ENCODE measurements at regions not wholly inside any gene's neighbourhood (a gene's known extent, or its start where the extent isn't known, plus 50 kb on each side); places are given as distances from the start of the nearest gene placed in this dataset.
"Not testable (repeated sequence)": the region's sequence is repeated elsewhere in the genome, so short reads cannot be mapped to it uniquely, and the experiment has no call there.

DNA sequence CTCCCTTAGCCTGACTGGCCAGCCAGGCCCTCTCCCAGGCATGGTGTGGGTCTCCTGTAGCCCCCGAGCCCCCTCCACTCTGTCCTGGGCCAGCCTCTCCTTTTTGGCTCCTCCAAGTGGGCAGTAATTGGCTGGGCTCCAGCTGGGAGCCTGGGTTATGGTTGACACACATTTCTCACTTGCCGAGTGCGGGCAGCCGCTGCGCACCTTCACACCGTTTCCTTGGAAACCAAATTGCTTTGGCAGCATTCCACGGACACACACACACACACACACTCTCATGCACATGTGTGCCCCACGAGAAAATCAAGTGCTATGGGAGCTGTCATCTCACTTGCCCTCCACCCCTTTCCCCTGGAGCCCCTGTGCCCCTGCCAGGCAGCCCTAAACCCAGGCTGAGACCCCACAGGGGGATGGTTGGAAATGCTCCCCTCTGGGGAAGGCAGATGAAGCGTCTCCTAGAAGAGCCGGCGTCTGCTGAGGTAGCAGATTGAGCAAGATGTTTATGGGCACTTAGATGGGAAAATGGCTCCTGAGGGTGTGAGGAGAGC lies 402.7 kb upstream of the TNRC6C start:
- peaks cover 10% of the 10 kb centered on the region for H3K4me1 ChIP-seq (ENCODE audit: insufficient read depth, low read length)
- no peaks in the 10 kb centered on the region for H3K9me3 ChIP-seq (ENCODE audit: low read length)
- no peaks in the 10 kb centered on the region for H3K36me3 ChIP-seq (ENCODE audit: insufficient read depth, low read length)
- H3K27me3 ChIP-seq (ENCODE audit: control insufficient read depth in 1 of 2, insufficient read depth in 2 of 2, low read length in 2 of 2), result no peaks in the 10 kb centered on the region
- H3K27ac ChIP-seq (ENCODE audit: low read depth, low read length), result no peak overlapping the region
- H3K9ac ChIP-seq (ENCODE audit: low read length), result no peak overlapping the region
- H3K4me3 ChIP-seq (ENCODE audit: low read depth in 1 of 2, low read length in 2 of 2), result no peak overlapping the region

DNA sequence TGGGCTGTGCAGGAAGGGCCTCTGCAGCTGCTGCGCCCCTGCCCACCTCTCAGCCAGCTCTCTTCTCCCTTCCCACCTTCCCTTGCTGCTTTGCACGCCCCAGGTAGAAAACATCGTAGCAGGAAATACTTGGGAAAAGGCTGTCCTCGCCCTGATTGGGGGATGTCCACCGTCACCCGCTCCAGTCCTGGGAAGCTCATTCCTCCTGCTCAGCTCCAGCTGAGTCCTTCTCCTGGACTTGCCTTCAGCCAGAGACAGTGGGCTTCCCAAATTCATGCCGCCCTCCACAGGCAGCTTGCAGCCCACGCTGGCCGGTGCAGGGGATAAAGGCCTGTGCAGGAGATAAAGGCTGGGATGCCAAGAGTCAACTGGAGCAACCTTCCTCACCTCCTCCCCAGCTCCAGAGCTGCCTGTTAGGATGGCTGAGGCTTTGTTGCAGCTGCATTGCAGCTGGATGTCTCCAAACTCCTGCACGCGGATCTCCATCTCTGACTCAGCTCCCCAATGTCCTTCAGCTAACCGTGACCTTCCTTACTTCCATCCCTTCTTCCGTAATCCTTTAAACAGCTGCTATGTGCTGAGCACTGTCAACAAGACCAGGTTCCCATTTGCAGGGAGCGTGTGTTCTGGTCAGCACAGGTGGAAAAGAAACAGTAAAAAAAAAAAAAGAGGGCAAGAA lies 402.0 kb upstream of the TNRC6C start:
- no peaks in the 10 kb centered on the region for H3K36me3 ChIP-seq (ENCODE audit: insufficient read depth, low read length)
- peaks cover 10% of the 10 kb centered on the region for H3K4me1 ChIP-seq (ENCODE audit: insufficient read depth, low read length)
- no peaks in the 10 kb centered on the region for H3K27me3 ChIP-seq (ENCODE audit: control insufficient read depth in 1 of 2, insufficient read depth in 2 of 2, low read length in 2 of 2)
- H3K9me3 ChIP-seq (ENCODE audit: low read length), result no peaks in the 10 kb centered on the region
- no peak overlapping the region for H3K4me3 ChIP-seq (ENCODE audit: low read depth in 1 of 2, low read length in 2 of 2)
- H3K9ac ChIP-seq (ENCODE audit: low read length), result no peak overlapping the region
- H3K27ac ChIP-seq (ENCODE audit: low read depth, low read length), result no peak overlapping the region

DNA sequence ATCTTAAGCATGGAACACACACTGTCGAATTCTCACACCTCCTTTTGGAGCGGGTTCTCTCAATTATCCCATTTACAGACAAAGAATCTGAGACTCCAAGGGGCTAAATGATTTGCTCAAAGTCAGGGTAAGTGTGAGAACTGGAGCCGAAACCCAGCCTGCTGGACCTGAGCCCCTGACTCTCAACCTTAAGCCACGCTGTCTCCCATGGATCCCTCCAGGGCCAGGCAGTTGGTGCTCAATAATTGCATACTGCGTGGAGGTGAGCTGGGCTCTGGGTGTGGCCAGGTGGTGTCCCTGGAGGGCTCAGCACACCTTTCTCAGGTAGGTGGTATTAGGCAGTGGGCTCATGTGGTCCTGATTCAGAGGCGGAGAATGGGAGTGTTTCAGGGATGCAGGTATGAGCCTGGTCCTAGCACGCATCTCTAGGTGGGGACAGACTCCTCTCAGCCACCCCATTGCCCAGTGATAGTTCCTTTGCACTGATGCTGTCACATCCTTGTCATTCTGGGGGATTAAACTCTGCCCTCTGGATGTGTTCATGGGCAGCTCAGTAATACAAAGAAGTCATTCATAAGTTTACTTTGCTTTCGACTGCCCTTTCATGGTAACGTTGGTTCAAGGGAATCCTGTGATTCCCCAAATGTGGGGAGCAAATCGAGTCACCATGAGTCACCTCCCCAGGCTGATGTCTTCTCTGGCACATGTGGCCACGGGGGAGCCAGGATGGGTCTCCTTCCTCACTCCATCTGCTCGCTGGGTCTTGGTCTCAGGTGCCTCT lies 399.5 kb upstream of the TNRC6C start:
- H3K36me3 ChIP-seq (ENCODE audit: insufficient read depth, low read length), result no peaks in the 10 kb centered on the region
- H3K9ac ChIP-seq (ENCODE audit: low read length), result no peak overlapping the region
- H3K4me3 ChIP-seq (ENCODE audit: low read depth in 1 of 2, low read length in 2 of 2), result no peak overlapping the region
- no peaks in the 10 kb centered on the region for H3K27me3 ChIP-seq (ENCODE audit: control insufficient read depth in 1 of 2, insufficient read depth in 2 of 2, low read length in 2 of 2)
- H3K27ac ChIP-seq (ENCODE audit: low read depth, low read length), result no peak overlapping the region
- H3K9me3 ChIP-seq (ENCODE audit: low read length), result no peaks in the 10 kb centered on the region
- H3K4me1 ChIP-seq (ENCODE audit: insufficient read depth, low read length), result peaks cover 10% of the 10 kb centered on the region

DNA sequence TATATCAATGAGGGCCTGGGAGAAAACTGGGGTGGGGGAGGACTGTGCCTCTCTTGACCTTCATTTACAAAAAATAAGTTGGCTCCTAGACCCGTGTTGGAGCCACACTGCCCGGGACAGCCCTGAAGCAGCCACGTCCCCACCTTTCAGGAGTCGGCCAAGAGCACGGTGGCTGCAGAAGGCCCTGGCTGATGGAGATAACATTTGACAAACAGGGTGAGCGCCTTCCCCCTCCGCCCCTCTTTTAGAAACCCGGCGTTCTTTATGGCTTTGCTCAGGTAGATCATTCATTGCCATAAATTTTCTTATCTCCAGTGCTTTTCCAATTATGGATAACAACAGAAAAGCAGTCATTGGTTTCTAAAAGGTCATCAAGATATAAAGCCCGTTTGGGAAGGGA lies 398.1 kb upstream of the TNRC6C start:
- H3K36me3 ChIP-seq (ENCODE audit: insufficient read depth, low read length), result no peaks in the 10 kb centered on the region
- no peak overlapping the region for H3K27ac ChIP-seq (ENCODE audit: low read depth, low read length)
- no peaks in the 10 kb centered on the region for H3K27me3 ChIP-seq (ENCODE audit: control insufficient read depth in 1 of 2, insufficient read depth in 2 of 2, low read length in 2 of 2)
- H3K4me1 ChIP-seq (ENCODE audit: insufficient read depth, low read length), result peaks cover 5% of the 10 kb centered on the region
- H3K9ac ChIP-seq (ENCODE audit: low read length), result no peak overlapping the region
- H3K9me3 ChIP-seq (ENCODE audit: low read length), result no peaks in the 10 kb centered on the region
- H3K4me3 ChIP-seq (ENCODE audit: low read depth in 1 of 2, low read length in 2 of 2), result no peak overlapping the region

DNA sequence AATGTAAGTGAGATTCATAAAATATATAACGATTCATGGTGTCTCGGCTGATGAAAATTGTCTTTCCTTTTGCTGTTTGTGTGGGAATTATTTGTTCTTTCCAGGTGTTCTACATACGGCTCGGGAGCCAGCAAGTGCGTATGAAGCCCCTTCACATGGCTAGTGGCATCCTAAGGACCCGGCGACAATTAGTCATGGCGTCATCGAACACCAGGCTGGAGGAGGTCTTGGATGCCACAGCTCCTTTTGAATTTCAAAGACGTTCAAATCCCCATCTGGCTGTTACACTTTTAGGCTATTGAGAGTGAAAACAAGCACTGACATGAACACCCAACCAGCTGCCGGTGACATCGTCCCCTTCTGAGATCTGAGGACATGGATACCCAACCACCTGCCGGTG lies 397.7 kb upstream of the TNRC6C start:
- Histone ChIP-seq H3K9ac (ENCODE audit: low read length) (no peak overlapping the region), H3K27ac (ENCODE audit: low read depth, low read length) (no peak overlapping the region), H3K4me3 (ENCODE audit: low read depth in 1 of 2, low read length in 2 of 2) (no peak overlapping the region), H3K27me3 (ENCODE audit: control insufficient read depth in 1 of 2, insufficient read depth in 2 of 2, low read length in 2 of 2) (no peaks in the 10 kb centered on the region), H3K4me1 (ENCODE audit: insufficient read depth, low read length) (peaks cover 3% of the 10 kb centered on the region), H3K9me3 (ENCODE audit: low read length) (no peaks in the 10 kb centered on the region), H3K36me3 (ENCODE audit: insufficient read depth, low read length) (no peaks in the 10 kb centered on the region)

DNA sequence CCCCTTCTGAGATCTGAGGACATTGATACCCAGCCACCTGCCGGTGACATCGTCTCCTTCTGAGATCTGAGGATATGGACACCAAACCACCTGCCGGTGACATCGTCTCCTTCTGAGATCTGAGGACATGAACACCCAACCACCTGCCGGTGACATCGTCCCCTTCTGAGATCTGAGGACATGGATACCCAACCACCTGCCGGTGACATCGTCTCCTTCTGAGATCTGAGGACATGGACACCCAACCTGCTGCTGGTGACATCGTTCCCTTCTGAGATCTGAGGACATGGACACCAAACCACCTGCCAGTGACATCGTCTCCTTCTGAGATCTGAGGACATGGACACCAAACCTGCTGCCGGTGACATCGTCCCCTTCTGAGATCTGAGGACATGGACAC lies 396.1 kb upstream of the TNRC6C start:
- H3K9me3 ChIP-seq (ENCODE audit: low read length); H3K4me3 ChIP-seq (ENCODE audit: low read depth in 1 of 2, low read length in 2 of 2); H3K27ac ChIP-seq (ENCODE audit: low read depth, low read length); H3K4me1 ChIP-seq (ENCODE audit: insufficient read depth, low read length); H3K9ac ChIP-seq (ENCODE audit: low read length); H3K27me3 ChIP-seq (ENCODE audit: control insufficient read depth in 1 of 2, insufficient read depth in 2 of 2, low read length in 2 of 2); H3K36me3 ChIP-seq (ENCODE audit: insufficient read depth, low read length): not testable (repeated sequence)

DNA sequence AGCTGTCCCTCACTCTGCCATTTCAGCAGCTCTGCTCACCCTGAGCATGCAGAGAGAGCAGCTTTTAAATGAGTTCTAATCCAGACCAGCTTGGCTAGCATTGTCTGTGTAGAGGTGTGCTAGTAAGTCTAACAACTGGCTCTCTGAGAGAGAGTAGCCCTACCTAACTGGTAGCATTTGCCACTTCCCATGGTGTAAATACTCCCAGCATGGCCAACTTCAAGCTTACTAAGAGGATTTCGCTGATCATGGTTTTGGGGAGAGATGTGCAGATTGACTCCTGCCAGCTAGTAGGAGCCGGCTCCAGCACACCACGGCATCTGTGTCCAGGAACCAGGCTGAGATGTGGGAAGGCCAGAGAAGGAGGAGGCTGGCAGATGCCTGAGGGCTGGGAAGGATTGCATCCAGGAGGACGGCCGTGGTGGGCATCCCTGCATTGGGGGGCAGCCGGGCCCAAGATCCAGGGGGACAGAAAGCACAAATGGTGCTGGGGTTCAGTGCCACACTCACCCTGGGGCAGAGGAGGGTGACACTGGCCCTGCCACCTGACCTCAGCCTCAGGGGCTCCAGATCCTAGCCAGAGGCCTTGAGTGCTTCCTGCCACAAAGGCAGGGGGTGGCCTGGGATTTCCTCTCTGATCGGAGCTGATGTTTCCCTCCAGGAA lies 394.9 kb upstream of the TNRC6C start:
- Histone ChIP-seq H3K9me3 (ENCODE audit: low read length) (no peaks in the 10 kb centered on the region), H3K4me1 (ENCODE audit: insufficient read depth, low read length) (no peaks in the 10 kb centered on the region), H3K27ac (ENCODE audit: low read depth, low read length) (no peak overlapping the region), H3K4me3 (ENCODE audit: low read depth in 1 of 2, low read length in 2 of 2) (no peak overlapping the region), H3K27me3 (ENCODE audit: control insufficient read depth in 1 of 2, insufficient read depth in 2 of 2, low read length in 2 of 2) (no peaks in the 10 kb centered on the region), H3K9ac (ENCODE audit: low read length) (no peak overlapping the region), H3K36me3 (ENCODE audit: insufficient read depth, low read length) (no peaks in the 10 kb centered on the region)

DNA sequence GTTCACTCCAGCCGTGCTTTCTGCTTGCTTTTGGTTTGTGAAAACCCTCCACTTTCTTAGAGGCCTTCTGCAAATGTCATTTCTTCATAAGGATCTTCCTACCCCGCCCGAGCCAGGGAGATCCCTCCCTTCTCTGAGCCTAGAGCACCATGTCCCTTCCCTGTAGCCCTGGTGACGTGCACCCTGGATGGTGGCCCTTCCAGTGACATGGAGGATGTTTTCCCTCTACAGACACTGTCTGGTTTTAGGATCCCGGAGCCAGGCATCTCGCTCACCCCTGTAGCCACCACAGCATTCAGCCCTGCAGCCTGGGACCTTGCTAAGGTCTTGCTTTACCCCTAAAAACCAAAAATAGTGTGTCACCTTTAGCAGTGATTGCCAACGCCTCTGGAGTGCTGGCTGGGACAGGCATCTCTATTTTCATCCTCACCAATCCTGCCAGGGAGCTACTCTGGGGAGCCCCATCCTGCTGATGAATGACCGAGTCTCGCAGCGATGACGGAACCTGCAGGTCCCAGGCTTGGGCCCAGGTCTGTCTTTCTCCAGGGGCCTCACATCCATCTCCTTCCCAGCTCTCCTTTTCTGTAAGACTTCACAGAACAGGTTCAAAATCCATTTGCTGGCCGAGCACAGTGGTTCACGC lies 394.1 kb upstream of the TNRC6C start:
- H3K4me3 ChIP-seq (ENCODE audit: low read depth in 1 of 2, low read length in 2 of 2), result no peak overlapping the region
- H3K36me3 ChIP-seq (ENCODE audit: insufficient read depth, low read length), result no peaks in the 10 kb centered on the region
- H3K9me3 ChIP-seq (ENCODE audit: low read length), result no peaks in the 10 kb centered on the region
- H3K27me3 ChIP-seq (ENCODE audit: control insufficient read depth in 1 of 2, insufficient read depth in 2 of 2, low read length in 2 of 2), result no peaks in the 10 kb centered on the region
- no peak overlapping the region for H3K27ac ChIP-seq (ENCODE audit: low read depth, low read length)
- no peaks in the 10 kb centered on the region for H3K4me1 ChIP-seq (ENCODE audit: insufficient read depth, low read length)
- H3K9ac ChIP-seq (ENCODE audit: low read length), result no peak overlapping the region

DNA sequence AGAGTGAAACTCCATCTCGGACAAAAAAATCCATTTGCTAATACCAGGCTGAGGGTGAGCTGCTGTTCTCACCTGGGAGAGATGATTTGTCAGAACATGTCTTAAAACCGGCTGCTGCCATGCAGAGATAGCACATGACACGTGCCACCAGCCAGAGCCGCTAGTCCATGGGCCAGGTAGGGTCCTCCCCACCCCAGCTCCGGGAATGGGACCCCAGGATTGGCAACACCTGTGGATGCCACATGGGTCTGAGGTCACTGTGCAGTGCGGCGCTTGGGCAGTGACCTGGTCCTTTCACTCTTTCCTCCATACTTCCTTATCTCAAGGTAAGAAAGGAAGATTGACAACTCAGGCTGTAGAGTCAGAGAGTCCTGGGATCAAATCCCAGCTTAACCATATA lies 393.3 kb upstream of the TNRC6C start:
- Histone ChIP-seq H3K4me1 (ENCODE audit: insufficient read depth, low read length) (no peaks in the 10 kb centered on the region), H3K4me3 (ENCODE audit: low read depth in 1 of 2, low read length in 2 of 2) (no peak overlapping the region), H3K27me3 (ENCODE audit: control insufficient read depth in 1 of 2, insufficient read depth in 2 of 2, low read length in 2 of 2) (no peaks in the 10 kb centered on the region), H3K36me3 (ENCODE audit: insufficient read depth, low read length) (no peaks in the 10 kb centered on the region), H3K9me3 (ENCODE audit: low read length) (no peaks in the 10 kb centered on the region), H3K27ac (ENCODE audit: low read depth, low read length) (no peak overlapping the region), H3K9ac (ENCODE audit: low read length) (no peak overlapping the region)

DNA sequence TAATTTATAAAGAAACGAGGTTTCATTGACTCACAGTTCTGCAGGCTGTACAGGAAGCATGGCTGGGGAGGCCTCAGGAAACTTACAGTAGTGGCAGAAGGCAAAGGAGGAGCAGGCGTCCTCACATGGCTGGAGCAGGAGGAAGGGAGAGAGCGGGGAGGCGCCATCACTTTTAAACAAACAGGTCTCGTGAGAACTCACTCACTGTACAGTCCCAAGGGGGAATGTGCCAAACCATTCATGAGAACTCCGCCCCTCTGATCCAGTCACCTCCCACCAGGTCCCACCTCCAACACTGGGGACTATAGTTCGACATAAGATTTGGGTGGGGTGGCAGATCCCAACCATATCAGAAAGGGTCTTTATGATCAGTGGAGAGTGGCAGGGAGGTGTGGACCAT lies 392.4 kb upstream of the TNRC6C start:
- H3K27ac ChIP-seq (ENCODE audit: low read depth, low read length), result no peak overlapping the region
- no peak overlapping the region for H3K4me3 ChIP-seq (ENCODE audit: low read depth in 1 of 2, low read length in 2 of 2)

DNA sequence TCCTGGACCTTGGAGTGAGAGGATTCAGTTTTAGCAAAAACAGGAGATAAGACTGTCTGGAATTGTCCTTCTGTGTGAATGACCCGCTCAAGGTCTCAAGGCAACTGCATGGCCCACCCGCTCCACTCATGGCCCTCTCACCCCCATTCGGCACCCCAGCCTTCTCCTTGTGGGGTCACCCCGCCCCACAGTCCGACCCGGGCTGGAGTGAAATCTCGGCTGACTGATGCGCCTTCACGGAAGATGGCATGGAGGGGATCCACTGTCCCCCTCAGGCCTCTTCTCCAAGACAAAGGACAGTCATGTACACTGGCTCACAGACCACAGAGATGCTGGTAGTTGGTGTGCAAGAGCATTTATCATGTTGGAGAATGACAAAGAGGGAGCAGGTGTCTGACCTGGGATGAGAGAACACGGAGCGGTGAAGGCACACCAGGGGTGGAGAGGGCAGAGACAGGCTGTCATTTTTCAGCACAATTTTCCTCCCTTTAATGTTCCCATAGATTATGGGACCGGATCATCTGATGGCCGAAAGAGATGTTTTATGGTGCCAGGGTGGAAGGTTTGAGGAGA lies 391.9 kb upstream of the TNRC6C start:
- no peaks in the 10 kb centered on the region for H3K27me3 ChIP-seq (ENCODE audit: control insufficient read depth in 1 of 2, insufficient read depth in 2 of 2, low read length in 2 of 2)
- no peak overlapping the region for H3K9ac ChIP-seq (ENCODE audit: low read length)
- no peak overlapping the region for H3K27ac ChIP-seq (ENCODE audit: low read depth, low read length)
- H3K4me3 ChIP-seq (ENCODE audit: low read depth in 1 of 2, low read length in 2 of 2), result no peak overlapping the region
- no peaks in the 10 kb centered on the region for H3K4me1 ChIP-seq (ENCODE audit: insufficient read depth, low read length)
- H3K9me3 ChIP-seq (ENCODE audit: low read length), result no peaks in the 10 kb centered on the region
- no peaks in the 10 kb centered on the region for H3K36me3 ChIP-seq (ENCODE audit: insufficient read depth, low read length)

More for the DNA sequence above, 392.4 kb upstream of the TNRC6C start:
- Histone ChIP-seq H3K4me1 (ENCODE audit: insufficient read depth, low read length) (no peaks in the 10 kb centered on the region), H3K36me3 (ENCODE audit: insufficient read depth, low read length) (no peaks in the 10 kb centered on the region), H3K9ac (ENCODE audit: low read length) (no peak overlapping the region), H3K27me3 (ENCODE audit: control insufficient read depth in 1 of 2, insufficient read depth in 2 of 2, low read length in 2 of 2) (no peaks in the 10 kb centered on the region), H3K9me3 (ENCODE audit: low read length) (no peaks in the 10 kb centered on the region)

All from muscle layer of colon (tissue), 2 donors.